ENCODE measurements at regions not wholly inside any gene's neighbourhood (a gene's known extent, or its start where the extent isn't known, plus 50 kb on each side); places are given as distances from the start of the nearest gene placed in this dataset.
A peak's percentile ranks its signal among the peaks of the same experiment; 100 is the strongest.

- no peak for DNase-seq
Measured at GRCh38 chr9:109682227-109682626, 97.8 kb upstream of the PALM2AKAP2 start.

- no peak for DNase-seq
Measured at GRCh38 chr9:109683521-109683920, 96.5 kb upstream of the PALM2AKAP2 start.

- no peak for DNase-seq
Measured at GRCh38 chr9:109689701-109690100, 90.3 kb upstream of the PALM2AKAP2 start.

- DNase-seq = no peak
Measured at GRCh38 chr9:109699019-109699418, 81.0 kb upstream of the PALM2AKAP2 start.

GRCh38 chr9:109704546-109704945 is 75.5 kb upstream of the PALM2AKAP2 start:
- DNase-seq = peak; percentile 63

GRCh38 chr9:109705515-109705914 is 74.5 kb upstream of the PALM2AKAP2 start:
- DNase-seq = no peak

- no peak for DNase-seq
Measured at GRCh38 chr9:109707355-109707754, 72.6 kb upstream of the PALM2AKAP2 start.

- peak; percentile 92 for DNase-seq
Measured at GRCh38 chr9:109708451-109708945, 71.5 kb upstream of the PALM2AKAP2 start.

- DNase-seq = no peak
Measured at GRCh38 chr9:109709866-109710265, 70.1 kb upstream of the PALM2AKAP2 start.

GRCh38 chr9:109710830-109711229 is 69.2 kb upstream of the PALM2AKAP2 start:
- DNase-seq = no peak

- no peak for DNase-seq
Measured at GRCh38 chr9:109715344-109715743, 64.7 kb upstream of the PALM2AKAP2 start.

GRCh38 chr9:109716631-109717030 is 63.4 kb upstream of the PALM2AKAP2 start:
- no peak for DNase-seq

- DNase-seq = no peak
Measured at GRCh38 chr9:109717342-109717741, 62.7 kb upstream of the PALM2AKAP2 start.

GRCh38 chr9:109718861-109719260 is 61.1 kb upstream of the PALM2AKAP2 start:
- DNase-seq = no peak

- peak; percentile 13 for DNase-seq
Measured at GRCh38 chr9:109721001-109721400, 59.0 kb upstream of the PALM2AKAP2 start.

GRCh38 chr9:109722007-109722406 is 58.0 kb upstream of the PALM2AKAP2 start:
- DNase-seq = no peak

GRCh38 chr9:109723781-109724180 is 56.2 kb upstream of the PALM2AKAP2 start:
- DNase-seq = no peak

GRCh38 chr9:109725460-109725859 is 54.5 kb upstream of the PALM2AKAP2 start:
- no peak for DNase-seq

GRCh38 chr9:109726119-109726518 is 53.9 kb upstream of the PALM2AKAP2 start:
- DNase-seq = no peak

- DNase-seq = no peak
Measured at GRCh38 chr9:109728686-109729300, 51.2 kb upstream of the PALM2AKAP2 start.

GRCh38 chr9:109729513-109729912 is 50.5 kb upstream of the PALM2AKAP2 start:
- DNase-seq = no peak
